ENCODE measurements at regions not wholly inside any gene's neighbourhood (a gene's known extent, or its start where the extent isn't known, plus 50 kb on each side); places are given as distances from the start of the nearest gene placed in this dataset.

GRCh38 chr9:2466703-2467102 is 154.9 kb upstream of the VLDLR start:
- intact Hi-C loops (cut with micrococcal nuclease; ENCODE audit: unreplicated experiment) (no loop called here), in situ Hi-C loops (cut with HindIII; ENCODE audit: low pct_unique_long_range_greater_than_20kb, low sequenced_read_pairs) (no loop called here)
- no peaks in the 10 kb centered on the region for H3K9me3 ChIP-seq (ENCODE audit: control insufficient read depth, insufficient read depth, low read depth, low read length)
- ATAC-seq (no peak), DNase-seq (ENCODE audit: low read depth, low spot score) (no peak)
- no peaks in the 10 kb centered on the region for H3K36me3 ChIP-seq (ENCODE audit: control insufficient read depth, insufficient read depth, low read length)
- no peak overlapping the region for H3K27ac ChIP-seq (ENCODE audit: low read length)
- no peak overlapping the region for H3K4me3 ChIP-seq (ENCODE audit: low read depth in 2 of 2, low read length in 2 of 2)
- no TSS peak for BruUV-seq (replicated peaks)
- POLR2A ChIA-PET: no interaction called here
- no peaks in the 10 kb centered on the region for H3K4me1 ChIP-seq (ENCODE audit: control insufficient read depth, insufficient read depth, low read length)
- CTCF ChIA-PET: no interaction called here
- no peak for TF ChIP-seq SIN3A (IDR thresholded peaks at IDR 0.05; ENCODE audit: borderline replicate concordance, insufficient read depth, low read depth, low read length)
- no peak for TF ChIP-seq CTCF (IDR thresholded peaks at IDR 0.05)
- TF ChIP-seq REST (IDR thresholded peaks at IDR 0.05; ENCODE audit: insufficient read depth in 1 of 2, low read depth in 2 of 2, low read length in 1 of 2): no peak
- no peak for TF ChIP-seq TCF7L2 (IDR thresholded peaks at IDR 0.05; ENCODE audit: low read depth, low read length)
- TF ChIP-seq POLR2AphosphoS5 (IDR thresholded peaks at IDR 0.05; ENCODE audit: low read depth, low read length): no peak
- no peaks in the 10 kb centered on the region for H3K27me3 ChIP-seq (ENCODE audit: control insufficient read depth, insufficient read depth, low read length)

- intact Hi-C loops (cut with micrococcal nuclease; ENCODE audit: unreplicated experiment) (loop anchor here (10.0 kb wide), 1 partner anchor 335 kb away; no protein-coding TSS in a partner anchor), in situ Hi-C loops (cut with HindIII; ENCODE audit: low pct_unique_long_range_greater_than_20kb, low sequenced_read_pairs) (no loop called here)
- POLR2A ChIA-PET: no interaction called here
- Histone ChIP-seq H3K9me3 (ENCODE audit: control insufficient read depth, insufficient read depth, low read depth, low read length) (no peaks in the 10 kb centered on the region), H3K4me3 (ENCODE audit: low read depth in 2 of 2, low read length in 2 of 2) (no peak overlapping the region), H3K36me3 (ENCODE audit: control insufficient read depth, insufficient read depth, low read length) (no peaks in the 10 kb centered on the region), H3K4me1 (ENCODE audit: control insufficient read depth, insufficient read depth, low read length) (no peaks in the 10 kb centered on the region), H3K27me3 (ENCODE audit: control insufficient read depth, insufficient read depth, low read length) (no peaks in the 10 kb centered on the region), H3K27ac (ENCODE audit: low read length) (no peak overlapping the region)
- DNase-seq (ENCODE audit: low read depth, low spot score) (no peak), ATAC-seq (no peak)
- CTCF ChIA-PET: no interaction called here
- TF ChIP-seq CTCF (IDR thresholded peaks at IDR 0.05) (no peak), POLR2AphosphoS5 (IDR thresholded peaks at IDR 0.05; ENCODE audit: low read depth, low read length) (no peak), SIN3A (IDR thresholded peaks at IDR 0.05; ENCODE audit: borderline replicate concordance, insufficient read depth, low read depth, low read length) (no peak), TCF7L2 (IDR thresholded peaks at IDR 0.05; ENCODE audit: low read depth, low read length) (no peak), REST (IDR thresholded peaks at IDR 0.05; ENCODE audit: insufficient read depth in 1 of 2, low read depth in 2 of 2, low read length in 1 of 2) (no peak)
- no TSS peak for BruUV-seq (replicated peaks)
Observed at GRCh38 chr9:2469681-2470221, 151.8 kb upstream of the VLDLR start.

Data from Panc1 (cell line).